Neural cell (in vitro differentiated cells): ENCODE measurements at regions not wholly inside any gene's neighbourhood (a gene's known extent, or its start where the extent isn't known, plus 50 kb on each side); places are given as distances from the start of the nearest gene placed in this dataset.
A peak's percentile ranks its signal among the peaks of the same experiment; 100 is the strongest.

Experiments used
- H2AFZ ChIP-seq: fragments of 200-600, 300-800 bp; sonication (generic), shearing (Covaris generic); 2 replicates; pipeline ENCODE4 v1.6.0; 2014; ENCODE audit warnings: low read depth, mild to moderate bottlenecking, antibody characterized with exemption, low read length, moderate library complexity
- H3F3A ChIP-seq: fragments of 200-600 bp; shearing (Covaris generic); 2 replicates; pipeline ENCODE4 v1.6.1; 2016; ENCODE audit warnings: mild to moderate bottlenecking, moderate library complexity, mixed read lengths, antibody characterized with exemption, low read length; ENCODE audit not compliant: insufficient read depth, poor library complexity, severe bottlenecking
- H3K27ac ChIP-seq: fragments of 200-600, 300-800 bp; sonication (generic), shearing (Covaris generic); 2 replicates; pipeline ENCODE4 v1.5.1; 2014; ENCODE audit warnings: mild to moderate bottlenecking, low read length, moderate library complexity
- H3K27me3 ChIP-seq: fragments of 300-800, 200-600 bp; sonication (generic), shearing (Covaris generic); 2 replicates; pipeline ENCODE4 v1.6.0; 2014; ENCODE audit warnings: mild to moderate bottlenecking, low read depth, low read length, moderate library complexity; ENCODE audit not compliant: insufficient read depth
- H3K36me3 ChIP-seq: fragments of 300-800, 200-600 bp; sonication (generic), shearing (Covaris generic); 2 replicates; pipeline ENCODE4 v1.5.1; 2014; ENCODE audit warnings: mild to moderate bottlenecking, antibody characterized with exemption, low read length, moderate library complexity; ENCODE audit not compliant: insufficient read depth
- H3K4me2 ChIP-seq: fragments of 300-800, 200-600 bp; sonication (generic), shearing (Covaris generic); 2 replicates; pipeline ENCODE4 v1.6.0; 2014; ENCODE audit warnings: mild to moderate bottlenecking, low read length
- H3K4me3 ChIP-seq: fragments of 300-800, 200-600 bp; sonication (generic), shearing (Covaris generic); 2 replicates; pipeline ENCODE4 v1.5.1; 2014; ENCODE audit warnings: mild to moderate bottlenecking, low read length, moderate library complexity
- H3K79me2 ChIP-seq: fragments of 200-600 bp; shearing (Covaris generic); replicated peaks from 2 replicates; pipeline ENCODE4 v1.6.0; 2014; ENCODE audit warnings: mild to moderate bottlenecking, low read length, moderate library complexity; ENCODE audit not compliant: insufficient read depth
- H3K9ac ChIP-seq: fragments of 300-800, 200-600 bp; sonication (generic), shearing (Covaris generic); 2 replicates; pipeline ENCODE4 v1.6.1; 2016; ENCODE audit warnings: mild to moderate bottlenecking, low read length, mixed read lengths
- H3K9me2 ChIP-seq: fragments of 200-600 bp; shearing (Covaris generic); 2 replicates; pipeline ENCODE4 v1.6.1; 2016; ENCODE audit warnings: mild to moderate bottlenecking, low read length, mixed read lengths; ENCODE audit not compliant: insufficient read depth
- H3K9me3 ChIP-seq: fragments of 200-600, 300-800 bp; sonication (generic), shearing (Covaris generic); 2 replicates; pipeline ENCODE4 v1.6.1; 2016; ENCODE audit warnings: mild to moderate bottlenecking, mixed run types, low read length, moderate library complexity, mixed read lengths
- H4K20me1 ChIP-seq: fragments of 200-600 bp; shearing (Covaris generic); 2 replicates; pipeline ENCODE4 v1.6.1; 2016; ENCODE audit warnings: mild to moderate bottlenecking, mixed run types; ENCODE audit not compliant: insufficient read depth
- CTCF ChIP-seq: fragments of 450-650 bp; IDR thresholded peaks from 2 replicates; pipeline ENCODE4 v1.5.1; 2014; ENCODE audit warnings: antibody characterized with exemption, mild to moderate bottlenecking, moderate library complexity; ENCODE audit not compliant: poor library complexity, severe bottlenecking
- EP300 ChIP-seq: fragments of 450-650 bp; conservative IDR thresholded peaks from 2 replicates; pipeline ENCODE4 v1.6.1; 2014; ENCODE audit warnings: antibody characterized with exemption, mild to moderate bottlenecking, moderate library complexity; ENCODE audit not compliant: poor library complexity, severe bottlenecking
- EZH2 ChIP-seq: fragments of 200-600, 300-800 bp; shearing (Covaris generic), sonication (generic); IDR thresholded peaks from 2 replicates; pipeline ENCODE4 v1.6.1; 2014; ENCODE audit warnings: antibody characterized with exemption, low read length, borderline replicate concordance, mild to moderate bottlenecking; ENCODE audit not compliant: insufficient read depth, poor library complexity, severe bottlenecking
- MXI1 ChIP-seq: fragments of 450-650 bp; conservative IDR thresholded peaks from 2 replicates; pipeline ENCODE4 v1.6.1; 2014; ENCODE audit warnings: antibody characterized with exemption, mild to moderate bottlenecking; ENCODE audit not compliant: poor library complexity, severe bottlenecking
- POLR2AphosphoS5 ChIP-seq: IDR thresholded peaks from 2 replicates; pipeline ENCODE4 v1.6.1; 2012
- RAD21 ChIP-seq: fragments of 450-650 bp; conservative IDR thresholded peaks from 2 replicates; pipeline ENCODE4 v1.6.1; 2014; ENCODE audit warnings: antibody characterized with exemption, mild to moderate bottlenecking, moderate library complexity
- REST ChIP-seq: IDR thresholded peaks from 2 replicates; pipeline ENCODE4 v1.6.1; 2012; ENCODE audit warnings: borderline replicate concordance
- SMC3 ChIP-seq: fragments of 450-650 bp; conservative IDR thresholded peaks from 2 replicates; pipeline ENCODE4 v1.6.1; 2014; ENCODE audit warnings: antibody characterized with exemption, mild to moderate bottlenecking, moderate library complexity; ENCODE audit not compliant: poor library complexity
- TAF1 ChIP-seq: IDR thresholded peaks from 2 replicates; pipeline ENCODE4 v1.6.1; 2012; ENCODE audit warnings: low read depth

- no peak overlapping the region for H3K9ac ChIP-seq
- no peaks in the 10 kb centered on the region for H3K36me3 ChIP-seq
- no peaks in the 10 kb centered on the region for H4K20me1 ChIP-seq
- H3K9me3 ChIP-seq, result no peaks in the 10 kb centered on the region
- TF ChIP-seq POLR2AphosphoS5, result no peak
- TF ChIP-seq CTCF, result no peak
- TF ChIP-seq REST, result no peak
- TF ChIP-seq MXI1, result no peak
- no peak for TF ChIP-seq RAD21
- TF ChIP-seq EZH2, result no peak
- TF ChIP-seq TAF1, result no peak
- TF ChIP-seq SMC3, result no peak
- TF ChIP-seq EP300, result no peak
- H3K27ac ChIP-seq, result no peak overlapping the region
- H3K79me2 ChIP-seq, result no peaks in the 10 kb centered on the region
- no peak overlapping the region for H3K4me2 ChIP-seq
- no peak overlapping the region for H3K4me3 ChIP-seq
- H3K27me3 ChIP-seq, result no peaks in the 10 kb centered on the region
- no peaks in the 10 kb centered on the region for H3K9me2 ChIP-seq
- no peak overlapping the region for H2AFZ ChIP-seq
- H3F3A ChIP-seq, result no peaks in the 10 kb centered on the region
Measured at GRCh38 chr18:72667932-72668331, 123.8 kb upstream of the CBLN2 start.

GRCh38 chr18:72652990-72653593, 109.0 kb upstream of the CBLN2 start:
- TF ChIP-seq CTCF (peak; percentile 49), EZH2 (no peak), RAD21 (peak; percentile 31), TAF1 (no peak)
- no peaks in the 10 kb centered on the region for H3K9me3 ChIP-seq
- no peaks in the 10 kb centered on the region for H3K36me3 ChIP-seq
- H3K27me3 ChIP-seq, result no peaks in the 10 kb centered on the region
- H3K79me2 ChIP-seq, result no peaks in the 10 kb centered on the region
- H3K9me2 ChIP-seq, result no peaks in the 10 kb centered on the region
- H2AFZ ChIP-seq, result no peak overlapping the region
- H3K4me3 ChIP-seq, result no peak overlapping the region
- H3K27ac ChIP-seq, result no peak overlapping the region
- no peak overlapping the region for H3K4me2 ChIP-seq
- no peaks in the 10 kb centered on the region for H3F3A ChIP-seq
- no peak overlapping the region for H3K9ac ChIP-seq
- no peaks in the 10 kb centered on the region for H4K20me1 ChIP-seq
